PC-3 (cell line): ENCODE measurements at regions not wholly inside any gene's neighbourhood (a gene's known extent, or its start where the extent isn't known, plus 50 kb on each side); places are given as distances from the start of the nearest gene placed in this dataset.

ENCODE experiments used
- ATAC-seq: fragments of 200-7000 bp; cut with Tn5 transposase; 2 replicates; pipeline ENCODE4 v1.9.1; 2020; ENCODE audit warnings: mild to moderate bottlenecking, moderate library complexity
- BruUV-seq: library from RNA; stranded (reverse); fragments of 400-500 nt; replicated peaks from 2 replicates; lab custom pipeline; 2021; lab: Mats Ljungman, UMichigan
- CTCF ChIA-PET: fragments of 300-600 bp; sonication (Branson Sonifier 250); formaldehyde crosslinking; loops from one replicate; lab custom pipeline; 2022; ENCODE audit warnings: antibody characterized with exemption; lab: Charles Lee
- POLR2A ChIA-PET: fragments of 300-600 bp; sonication (Branson Sonifier 250); formaldehyde crosslinking; loops from one replicate; lab custom pipeline; 2022; ENCODE audit warnings: antibody characterized with exemption; ENCODE audit not compliant: unreplicated experiment; lab: Charles Lee
- DNase-seq: peaks from one replicate; pipeline ENCODE4 v3.0.0-alpha.2; 2015
- H2AFZ ChIP-seq: fragments of 300-600 bp; sonication (generic); 2 replicates; pipeline ENCODE4 v1.6.0; 2016; ENCODE audit warnings: antibody characterized with exemption, low read length
- H3F3A ChIP-seq: fragments of 300-600 bp; sonication (generic); one replicate; pipeline ENCODE4 v1.6.0; 2017; ENCODE audit warnings: antibody characterized with exemption, low read length, control low read depth, mild to moderate bottlenecking; ENCODE audit not compliant: unreplicated experiment
- H3K27ac ChIP-seq: fragments of 300-600 bp; sonication (generic); 2 replicates; pipeline ENCODE4 v1.5.1; 2016; ENCODE audit warnings: mild to moderate bottlenecking, low read length
- H3K27me3 ChIP-seq: fragments of 300-600 bp; sonication (generic); 2 replicates; pipeline ENCODE4 v1.6.1; 2016; ENCODE audit warnings: low read length, mixed read lengths
- H3K36me3 ChIP-seq: fragments of 300-600 bp; sonication (generic); 2 replicates; pipeline ENCODE4 v1.6.1; 2016; ENCODE audit warnings: low read depth, mixed run types, low read length, mixed read lengths
- H3K4me1 ChIP-seq: fragments of 300-600 bp; sonication (generic); 2 replicates; pipeline ENCODE4 v1.5.1; 2016; ENCODE audit warnings: low read length; ENCODE audit not compliant: insufficient read depth
- H3K4me2 ChIP-seq: fragments of 300-600 bp; sonication (generic); 2 replicates; pipeline ENCODE4 v1.6.0; 2016; ENCODE audit warnings: low read length
- H3K4me3 ChIP-seq: fragments of 300-600 bp; sonication (generic); 2 replicates; pipeline ENCODE4 v1.5.1; 2016; ENCODE audit warnings: mild to moderate bottlenecking, low read length, mixed read lengths
- H3K79me2 ChIP-seq: fragments of 300-600 bp; sonication (generic); 2 replicates; pipeline ENCODE4 v1.6.1; 2017; ENCODE audit warnings: low read length, mixed read lengths
- H3K9ac ChIP-seq: fragments of 300-600 bp; sonication (generic); 2 replicates; pipeline ENCODE4 v1.6.0; 2016; ENCODE audit warnings: mild to moderate bottlenecking, low read length
- H3K9me2 ChIP-seq: fragments of 300-600 bp; sonication (generic); replicated peaks from 2 replicates; pipeline ENCODE4 v1.6.1; 2016; ENCODE audit warnings: mixed run types, low read length, mixed read lengths
- H3K9me3 ChIP-seq: fragments of 300-600 bp; sonication (generic); 2 replicates; pipeline ENCODE4 v1.6.1; 2016; ENCODE audit warnings: low read length, mixed read lengths
- H4K20me1 ChIP-seq: fragments of 300-600 bp; sonication (generic); 2 replicates; pipeline ENCODE4 v1.6.1; 2016; ENCODE audit warnings: low read length, mixed read lengths
- CTCF ChIP-seq: fragments of 300-600 bp; sonication (generic); conservative IDR thresholded peaks from 2 replicates; pipeline ENCODE4 v1.5.1; 2017; ENCODE audit warnings: antibody characterized with exemption, low read depth, mild to moderate bottlenecking, low read length
- EZH2 ChIP-seq: fragments of 300-600 bp; sonication (generic); IDR thresholded peaks from one replicate; pipeline ENCODE4 v1.6.1; 2017; ENCODE audit warnings: antibody characterized with exemption, mild to moderate bottlenecking, low read length; ENCODE audit not compliant: unreplicated experiment
- EZH2phosphoT487 ChIP-seq: fragments of 300-600 bp; sonication (generic); IDR thresholded peaks from 2 replicates; pipeline ENCODE4 v1.6.1; 2018; ENCODE audit warnings: mild to moderate bottlenecking, antibody characterized with exemption, low read length, borderline replicate concordance
- intact Hi-C: fragments of 100-400 bp; cut with micrococcal nuclease; formaldehyde crosslinking; loops from 2 replicates; pipeline ENCODE4 v1.9.0; 2023

GRCh38 chr10:33566001-33566400, 231.5 kb upstream of the NRP1 start:
- H3F3A ChIP-seq, result no peaks in the 10 kb centered on the region
- ATAC-seq (no peak), DNase-seq (no peak)
- intact Hi-C loops, result no loop called here
- ChIA-PET POLR2A (interaction anchor here (0.6 kb wide), 2 partner anchors 20 to 96 kb away, joined by 5 to 11 read pairs; no protein-coding TSS in a partner anchor), CTCF (no interaction called here)
- peaks cover 6% of the 10 kb centered on the region; the same call in 1 of the 2 replicates for H3K9me2 ChIP-seq
- TF ChIP-seq EZH2 (no peak), CTCF (no peak), EZH2phosphoT487 (no peak)
- H3K79me2 ChIP-seq, result no peaks in the 10 kb centered on the region
- H3K36me3 ChIP-seq, result no peaks in the 10 kb centered on the region
- H3K9ac ChIP-seq, result no peak overlapping the region
- no peaks in the 10 kb centered on the region for H3K27me3 ChIP-seq
- H4K20me1 ChIP-seq, result no peaks in the 10 kb centered on the region
- no peak overlapping the region for H3K27ac ChIP-seq
- H2AFZ ChIP-seq, result 0 out of 2 replicates have a peak overlapping the region, but pooled peaks have one; percentile 0
- H3K4me1 ChIP-seq, result no peaks in the 10 kb centered on the region
- H3K9me3 ChIP-seq, result no peaks in the 10 kb centered on the region
- no TSS peak for BruUV-seq
- no peak overlapping the region for H3K4me3 ChIP-seq
- H3K4me2 ChIP-seq, result no peak overlapping the region

DNA sequence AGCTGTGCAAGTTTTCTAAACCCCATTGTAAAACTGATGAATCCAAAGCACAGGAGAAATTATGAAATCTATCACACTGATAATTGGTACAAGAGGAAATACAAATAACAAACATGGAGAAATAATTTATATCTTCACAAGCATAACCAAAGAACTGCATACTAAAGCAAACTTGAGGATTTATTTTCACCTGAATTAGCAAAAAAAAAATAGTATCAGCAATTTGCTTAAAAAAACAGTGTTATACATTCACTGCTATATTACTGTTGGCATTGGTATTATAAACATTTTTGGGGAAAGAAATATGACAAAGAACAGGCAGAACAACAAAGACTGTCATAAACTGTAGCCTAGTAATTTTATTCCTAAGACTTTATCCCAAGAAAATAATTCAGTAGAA, 230.8 kb upstream of the NRP1 start:
- ChIA-PET CTCF (interaction anchor here (0.6 kb wide), 1 partner anchor 535 kb away, joined by 6 read pairs; no protein-coding TSS in a partner anchor), POLR2A (interaction anchor here (0.6 kb wide), 1 partner anchor 210 kb away, joined by 10 read pairs; no protein-coding TSS in a partner anchor)
- intact Hi-C loops, result no loop called here
- H3K4me1 ChIP-seq, result no peaks in the 10 kb centered on the region
- no peaks in the 10 kb centered on the region for H3K9me3 ChIP-seq
- H3K27ac ChIP-seq, result no peak overlapping the region
- BruUV-seq, result no TSS peak
- no peaks in the 10 kb centered on the region for H3F3A ChIP-seq
- H3K9ac ChIP-seq, result no peak overlapping the region
- H2AFZ ChIP-seq, result no peak overlapping the region
- H3K9me2 ChIP-seq, result peaks cover 7% of the 10 kb centered on the region; the same call in 1 of the 2 replicates
- TF ChIP-seq EZH2phosphoT487 (no peak), EZH2 (no peak), CTCF (no peak)
- DNase-seq, result no peak
- ATAC-seq, result no peak
- H3K79me2 ChIP-seq, result no peaks in the 10 kb centered on the region
- no peaks in the 10 kb centered on the region for H4K20me1 ChIP-seq
- no peaks in the 10 kb centered on the region for H3K36me3 ChIP-seq
- no peak overlapping the region for H3K4me2 ChIP-seq
- H3K4me3 ChIP-seq, result no peak overlapping the region
- no peaks in the 10 kb centered on the region for H3K27me3 ChIP-seq

DNA sequence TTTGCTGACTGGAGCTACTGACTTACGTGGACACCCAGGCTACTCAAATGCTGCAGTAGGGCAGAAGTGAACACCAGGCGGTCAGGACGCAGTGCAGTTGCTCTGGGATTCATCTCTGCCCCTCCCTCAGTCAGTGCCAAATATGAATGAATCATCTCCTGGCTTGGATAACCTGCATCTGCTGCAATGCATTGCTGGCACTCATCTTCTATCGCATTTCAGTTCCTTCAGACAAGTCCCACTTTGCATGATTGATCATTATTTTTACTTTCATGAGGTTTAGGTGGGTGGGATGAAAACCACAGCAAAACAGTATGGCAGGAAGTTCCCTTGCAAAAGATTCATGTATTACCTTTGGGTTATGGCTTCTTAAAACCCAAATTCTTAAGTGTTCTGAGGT, 224.6 kb upstream of the NRP1 start:
- intact Hi-C loops, result loop anchor here (1.0 to 5.0 kb wide), 4 partner anchors 107 to 580 kb away; no protein-coding TSS in a partner anchor
- no TSS peak for BruUV-seq
- peaks cover 7% of the 10 kb centered on the region; the same call in 1 of the 2 replicates for H3K9me2 ChIP-seq
- ChIA-PET CTCF (interaction anchor here (0.6 to 1.0 kb wide), 2 partner anchors 108 to 1079 kb away, joined by 3 to 4 read pairs; no protein-coding TSS in a partner anchor), POLR2A (no interaction called here)
- no peak overlapping the region for H3K4me3 ChIP-seq
- no peak overlapping the region for H3K9ac ChIP-seq
- DNase-seq (peak; percentile 100), ATAC-seq (peak; percentile 100)
- H3K27ac ChIP-seq, result no peak overlapping the region
- H2AFZ ChIP-seq, result peak overlapping the region; percentile 10; the same call in 1 of the 2 replicates
- no peaks in the 10 kb centered on the region for H4K20me1 ChIP-seq
- peak overlapping the region; percentile 45 for H3K4me2 ChIP-seq
- H3K36me3 ChIP-seq, result no peaks in the 10 kb centered on the region
- peaks cover 13% of the 10 kb centered on the region for H3K4me1 ChIP-seq
- H3K27me3 ChIP-seq, result no peaks in the 10 kb centered on the region
- H3K9me3 ChIP-seq, result no peaks in the 10 kb centered on the region
- no peaks in the 10 kb centered on the region for H3K79me2 ChIP-seq
- TF ChIP-seq CTCF, result peak; percentile 41; the same call in 1 of the 2 replicates
- no peak for TF ChIP-seq EZH2
- TF ChIP-seq EZH2phosphoT487, result no peak
- no peaks in the 10 kb centered on the region for H3F3A ChIP-seq
